ENCODE measurements at regions not wholly inside any gene's neighbourhood (a gene's known extent, or its start where the extent isn't known, plus 50 kb on each side); places are given as distances from the start of the nearest gene placed in this dataset.

GRCh38 chr14:28407996-28408395, 358.6 kb upstream of the FOXG1 start:
- no peaks in the 10 kb centered on the region for H3K36me3 ChIP-seq
- no peak overlapping the region for H3K4me3 ChIP-seq
- WGBS, 2 donors (ENCODE audit: low coverage in 1 of 2), result 27 to 58% methylated on average over 3 of the region's 3 CpGs
- TF ChIP-seq POLR2A (IDR thresholded peaks at IDR 0.05) (no peak), POLR2AphosphoS5 (IDR thresholded peaks at IDR 0.05) (no peak), CTCF (IDR thresholded peaks at IDR 0.05) (no peak), EP300 (IDR thresholded peaks at IDR 0.05) (no peak)
- no peak for ATAC-seq
- H3K9me3 ChIP-seq, result no peaks in the 10 kb centered on the region
- no peaks in the 10 kb centered on the region for H3K27me3 ChIP-seq
- no peak overlapping the region for H3K27ac ChIP-seq
- H3K4me1 ChIP-seq, result no peaks in the 10 kb centered on the region

GRCh38 chr14:28412077-28412476, 354.5 kb upstream of the FOXG1 start:
- WGBS, 2 donors (ENCODE audit: low coverage in 1 of 2), result 58 to 74% methylated on average over 2 to 3 of the region's 3 CpGs
- Histone ChIP-seq H3K4me1 (no peaks in the 10 kb centered on the region), H3K27me3 (no peaks in the 10 kb centered on the region), H3K36me3 (no peaks in the 10 kb centered on the region), H3K9me3 (peaks cover 0 to 9% (median 0%) of the 10 kb centered on the region in 3 donors), H3K27ac (no peak overlapping the region), H3K4me3 (no peak overlapping the region)
- ATAC-seq, result no peak
- TF ChIP-seq CTCF (IDR thresholded peaks at IDR 0.05), result no peak
- no peak for TF ChIP-seq POLR2A (IDR thresholded peaks at IDR 0.05)
- TF ChIP-seq POLR2AphosphoS5 (IDR thresholded peaks at IDR 0.05), result no peak
- TF ChIP-seq EP300 (IDR thresholded peaks at IDR 0.05), result no peak

DNA sequence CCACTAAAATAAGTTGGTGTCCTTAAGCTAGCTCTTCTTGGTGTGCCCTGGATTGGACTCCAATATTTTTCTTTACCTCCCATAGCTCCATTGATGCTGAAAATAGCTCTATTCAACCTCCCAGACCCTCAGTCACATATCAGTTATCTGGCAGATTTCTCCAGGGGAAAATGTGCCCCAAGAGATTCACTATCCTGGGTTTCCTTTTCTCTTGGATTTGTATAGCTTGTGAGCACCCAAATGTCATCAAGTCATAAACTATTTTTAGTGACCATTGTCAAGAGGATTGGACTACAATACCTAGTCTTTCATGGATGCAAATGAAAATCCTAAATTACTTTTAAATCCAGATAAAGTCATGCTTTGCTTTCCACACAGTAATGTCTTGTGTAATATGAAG, 339.6 kb upstream of the FOXG1 start:
- TF ChIP-seq POLR2AphosphoS5 (IDR thresholded peaks at IDR 0.05) (no peak), EP300 (IDR thresholded peaks at IDR 0.05) (no peak), CTCF (IDR thresholded peaks at IDR 0.05) (no peak), POLR2A (IDR thresholded peaks at IDR 0.05) (no peak)
- peaks cover 0 to 9% (median 0%) of the 10 kb centered on the region in 3 donors for H3K9me3 ChIP-seq
- no peak overlapping the region for H3K4me3 ChIP-seq
- ATAC-seq, result no peak
- no peaks in the 10 kb centered on the region for H3K36me3 ChIP-seq
- no peak overlapping the region for H3K27ac ChIP-seq
- no peaks in the 10 kb centered on the region for H3K27me3 ChIP-seq
- H3K4me1 ChIP-seq, result no peaks in the 10 kb centered on the region

DNA sequence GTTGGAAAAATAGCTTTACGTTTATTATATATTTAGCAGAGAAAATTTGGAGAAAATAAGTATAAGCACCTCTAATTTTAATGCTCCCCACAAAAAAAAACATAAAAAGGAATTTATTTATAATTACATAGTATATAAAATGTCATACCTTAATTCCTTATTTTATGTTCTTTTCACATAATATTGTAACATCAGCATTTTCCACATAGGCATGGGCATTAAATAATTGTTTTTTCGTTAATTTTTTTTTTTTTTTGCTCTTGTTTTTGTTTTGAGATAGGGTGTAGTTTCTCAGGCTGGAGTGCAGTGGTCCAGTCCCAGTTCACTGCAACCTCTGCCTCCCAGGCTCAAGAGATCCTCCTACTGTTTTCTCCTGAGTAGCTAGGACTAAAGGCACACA, 329.8 kb upstream of the FOXG1 start:
- Histone ChIP-seq H3K4me1 (no peaks in the 10 kb centered on the region), H3K4me3 (no peak overlapping the region), H3K9me3 (no peaks in the 10 kb centered on the region), H3K27me3 (no peaks in the 10 kb centered on the region), H3K27ac (no peak overlapping the region), H3K36me3 (no peaks in the 10 kb centered on the region)
- TF ChIP-seq CTCF (IDR thresholded peaks at IDR 0.05), result no peak
- no peak for TF ChIP-seq POLR2A (IDR thresholded peaks at IDR 0.05)
- no peak for TF ChIP-seq EP300 (IDR thresholded peaks at IDR 0.05)
- TF ChIP-seq POLR2AphosphoS5 (IDR thresholded peaks at IDR 0.05), result no peak
- no peak for ATAC-seq
- WGBS, 2 donors (ENCODE audit: low coverage in 1 of 2), result 47 to 66% methylated on average over 2 of the region's 2 CpGs

DNA sequence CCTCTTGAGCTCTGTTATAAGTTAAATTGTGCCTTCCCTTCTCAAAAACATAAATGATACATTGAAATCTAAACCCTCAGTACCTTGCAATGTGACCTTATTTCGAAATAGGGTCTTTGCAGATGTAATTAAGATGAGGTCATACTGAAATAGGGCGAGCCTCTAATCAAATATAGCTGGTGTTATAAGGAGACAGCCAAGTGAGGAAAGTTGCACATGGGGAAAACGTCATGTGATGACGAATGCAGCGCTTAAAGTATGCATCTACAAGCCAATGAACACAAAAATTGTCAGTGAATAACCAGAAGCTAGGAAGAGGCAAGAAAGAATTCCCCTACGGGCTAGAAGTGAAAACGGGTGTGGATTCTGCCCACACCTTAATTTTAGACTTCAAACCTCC, 305.2 kb upstream of the FOXG1 start:
- ATAC-seq, result no peak
- Histone ChIP-seq H3K4me1 (no peaks in the 10 kb centered on the region), H3K9me3 (no peaks in the 10 kb centered on the region), H3K36me3 (no peaks in the 10 kb centered on the region), H3K4me3 (no peak overlapping the region), H3K27me3 (no peaks in the 10 kb centered on the region), H3K27ac (no peak overlapping the region)
- no peak for TF ChIP-seq CTCF (IDR thresholded peaks at IDR 0.05)
- no peak for TF ChIP-seq POLR2AphosphoS5 (IDR thresholded peaks at IDR 0.05)
- TF ChIP-seq EP300 (IDR thresholded peaks at IDR 0.05), result no peak
- no peak for TF ChIP-seq POLR2A (IDR thresholded peaks at IDR 0.05)
- WGBS, 2 donors (ENCODE audit: low coverage in 1 of 2), result 55 to 67% methylated on average over 6 to 7 of the region's 7 CpGs

All from gastroesophageal sphincter (tissue), 4 donors.